Activated effector memory CD4-positive, alpha-beta T cell treated with anti-CD3 and anti-CD28 coated beads, Interleukin-2, amount 50 U/mL, for 16 hours (primary cell): ENCODE measurements at regions not wholly inside any gene's neighbourhood (a gene's known extent, or its start where the extent isn't known, plus 50 kb on each side); places are given as distances from the start of the nearest gene placed in this dataset.

Experiments
- DNase-seq: peaks from one replicate; pipeline ENCODE4 v3.0.0-alpha.2; 2020

- DNase-seq = no peak
These were observed 186.2 kb downstream of the EFNB2 start for GRCh38 chr13:106349080-106349931.

DNA sequence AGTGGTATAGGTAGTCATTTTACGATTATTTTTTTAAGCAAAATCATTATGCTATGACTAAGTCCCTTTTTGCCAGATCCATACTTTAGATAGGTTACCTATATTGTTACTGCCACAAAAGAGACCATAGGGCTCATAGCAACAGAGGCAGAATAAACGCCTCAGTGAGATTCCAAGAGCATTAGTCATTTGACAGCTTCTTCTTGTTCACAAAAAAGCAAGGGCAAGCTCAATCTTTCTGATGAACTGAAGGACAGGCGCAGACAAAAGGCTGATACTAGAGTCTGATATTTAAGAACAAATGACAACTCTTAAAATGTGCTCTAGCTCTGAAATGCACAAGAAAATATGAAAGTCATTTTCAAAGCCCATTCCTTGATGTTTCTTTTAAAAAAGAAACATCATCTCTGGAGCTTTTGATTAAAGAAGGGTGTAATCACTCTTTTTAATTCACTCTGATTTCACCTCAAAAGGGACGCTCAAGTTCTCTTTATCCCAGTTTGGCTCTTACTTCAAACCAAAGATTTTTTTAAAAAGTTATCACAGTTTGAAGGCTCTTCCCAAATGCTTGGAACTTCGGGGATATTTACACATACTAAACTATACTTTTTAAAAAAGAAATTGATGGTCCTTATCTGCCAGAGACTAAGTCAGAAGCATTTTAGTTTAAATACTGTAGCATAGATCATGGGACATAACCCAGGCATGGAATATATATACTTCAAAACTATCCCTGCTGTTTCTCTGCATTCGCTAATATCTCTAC is 187.2 kb downstream of the EFNB2 start:
- DNase-seq = no peak

- no peak for DNase-seq
These were observed 191.1 kb downstream of the EFNB2 start for GRCh38 chr13:106344342-106344741.

DNA sequence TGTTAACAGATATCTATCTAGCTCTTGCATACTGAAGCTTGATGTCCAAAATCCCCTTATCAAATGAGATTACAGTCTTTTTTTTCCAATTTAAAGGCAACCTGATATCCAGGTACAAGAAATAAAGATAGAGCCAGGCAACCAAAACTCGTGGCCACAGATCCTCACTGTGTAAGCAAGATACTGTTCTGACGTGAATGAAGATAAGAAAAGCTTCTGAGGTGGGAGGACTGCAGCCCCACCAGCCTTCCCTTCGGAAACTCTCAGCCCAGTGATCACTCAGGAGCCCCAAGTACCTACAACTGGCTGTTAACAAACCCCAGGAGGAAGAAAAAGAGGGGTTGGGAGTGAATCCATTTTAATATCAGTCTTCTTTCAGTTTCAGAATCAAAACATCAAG is 191.6 kb downstream of the EFNB2 start:
- DNase-seq = no peak

GRCh38 chr13:106340249-106340648 is 195.2 kb downstream of the EFNB2 start:
- no peak for DNase-seq

- DNase-seq = no peak
These were observed 198.2 kb downstream of the EFNB2 start for GRCh38 chr13:106337096-106337850.

DNA sequence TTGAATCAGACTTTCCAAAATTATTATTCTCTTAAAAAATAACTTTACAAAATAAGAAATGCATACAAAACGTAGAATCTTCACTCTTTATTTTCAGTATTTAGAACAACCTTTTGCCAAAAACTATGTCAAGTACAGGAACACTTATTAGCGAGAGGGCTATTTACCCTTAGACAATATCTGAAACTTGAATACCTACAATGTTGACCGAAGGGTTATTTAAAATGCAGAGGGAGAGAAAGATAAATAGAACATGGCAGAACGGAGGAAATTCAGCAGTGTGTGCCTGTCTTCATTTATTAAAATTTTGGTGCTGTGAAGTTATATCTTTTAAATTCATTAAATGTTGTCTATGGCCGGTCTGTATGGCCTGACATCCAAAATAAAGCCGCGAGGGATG is 198.8 kb downstream of the EFNB2 start:
- no peak for DNase-seq

DNA sequence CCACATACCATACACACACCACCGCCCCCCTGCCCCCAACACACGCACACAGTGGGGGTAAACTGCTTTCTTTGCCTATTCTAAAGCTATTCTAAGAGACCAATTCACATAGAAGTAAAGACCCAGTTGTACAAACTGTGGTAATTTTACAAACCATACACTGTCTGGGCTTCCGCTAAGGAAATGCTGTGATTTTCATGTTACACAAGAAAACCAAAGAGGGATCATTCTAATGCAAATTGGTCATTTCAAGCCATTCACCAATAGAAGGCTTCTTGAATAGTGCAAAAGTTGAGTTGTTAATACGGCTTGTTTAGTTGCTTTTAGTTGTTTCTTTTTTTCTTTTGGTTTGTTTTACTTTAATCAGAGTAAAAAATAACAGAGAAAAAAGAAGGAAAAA is 202.8 kb downstream of the EFNB2 start:
- DNase-seq = no peak

DNA sequence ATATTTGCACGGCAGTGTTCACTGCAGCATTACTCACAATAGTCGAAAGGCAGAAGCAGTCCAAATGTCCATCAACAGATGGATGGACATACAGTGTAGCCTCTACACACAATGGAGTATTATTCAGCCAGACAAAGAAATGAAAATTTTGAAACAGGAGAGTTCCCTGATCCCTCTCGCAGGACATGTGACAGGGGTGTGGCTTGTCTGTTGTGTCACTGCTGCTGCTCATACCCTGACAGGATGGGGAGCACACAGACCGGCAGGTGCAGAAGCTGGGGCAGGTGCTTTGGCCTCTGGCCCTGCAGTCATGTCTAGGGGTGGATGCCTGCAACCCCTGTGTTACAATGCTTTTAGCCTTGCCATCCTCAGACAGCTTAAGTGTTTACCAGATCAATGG is 204.3 kb downstream of the EFNB2 start:
- no peak for DNase-seq

- DNase-seq = no peak
These were observed 205.5 kb downstream of the EFNB2 start for GRCh38 chr13:106329941-106330340.

GRCh38 chr13:106326751-106327150 is 208.7 kb downstream of the EFNB2 start:
- no peak for DNase-seq

DNA sequence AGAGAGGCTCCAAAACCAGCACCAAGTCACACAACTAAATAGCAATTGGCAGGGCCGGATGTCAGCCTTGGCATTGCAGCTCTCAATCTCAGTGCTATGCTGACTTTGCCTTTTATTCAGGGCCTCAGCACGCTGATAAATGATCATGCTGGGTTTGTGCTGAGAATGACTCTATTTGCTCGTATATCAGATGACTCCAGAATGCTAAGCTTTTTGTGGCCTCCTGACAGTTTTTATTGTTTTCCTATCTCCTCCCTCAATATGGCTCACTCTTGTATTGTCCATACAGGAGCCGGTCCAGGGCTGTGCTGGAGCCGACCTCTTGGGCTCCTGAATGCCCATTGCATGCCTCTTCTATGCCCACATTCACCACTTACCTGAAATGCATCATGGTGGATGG is 211.0 kb downstream of the EFNB2 start:
- no peak for DNase-seq

- no peak for DNase-seq
These were observed 212.8 kb downstream of the EFNB2 start for GRCh38 chr13:106322628-106323027.

DNA sequence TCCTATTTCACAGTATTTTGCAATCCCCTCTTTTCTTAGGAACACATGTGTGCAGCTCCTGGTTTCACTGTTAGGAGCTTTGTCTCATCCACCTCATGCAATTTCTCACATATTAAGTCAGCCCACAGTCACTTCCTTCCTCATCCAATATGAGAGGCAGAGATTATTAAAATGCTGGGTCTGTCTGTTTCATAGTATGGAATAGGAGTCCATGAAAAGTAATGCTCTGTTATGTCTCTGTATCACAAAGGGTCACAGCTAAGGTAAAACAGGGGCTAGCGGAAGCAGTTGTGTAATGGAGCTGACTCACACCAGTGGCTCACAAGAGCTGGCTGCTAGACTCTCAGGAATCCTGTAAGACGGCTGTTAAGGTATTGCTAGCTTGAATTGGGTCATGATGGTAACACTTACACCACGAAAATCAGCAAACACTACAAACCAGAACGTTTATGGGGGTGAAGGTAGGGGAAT is 216.5 kb downstream of the EFNB2 start:
- no peak for DNase-seq

GRCh38 chr13:106314417-106314816 is 221.0 kb downstream of the EFNB2 start:
- no peak for DNase-seq

DNA sequence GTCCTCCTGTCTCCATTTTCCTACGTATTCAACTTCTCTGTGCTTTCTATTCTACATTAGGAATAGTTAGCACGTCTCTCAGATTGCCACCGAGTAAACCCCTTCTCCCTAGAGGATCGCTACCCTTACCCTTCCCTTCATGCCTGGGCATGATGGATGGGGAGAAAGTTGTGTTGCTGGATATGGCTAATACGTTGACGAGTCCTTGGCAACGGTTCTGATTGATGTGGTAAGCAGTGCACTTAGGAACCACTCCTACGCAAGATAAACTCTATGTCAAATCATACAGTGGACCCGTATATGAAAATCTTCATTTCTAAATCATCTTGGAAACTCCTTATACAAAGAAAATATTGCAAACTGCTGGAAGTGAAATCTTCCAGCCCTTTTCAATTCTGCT is 224.5 kb downstream of the EFNB2 start:
- DNase-seq = no peak

- DNase-seq = no peak
These were observed 225.1 kb downstream of the EFNB2 start for GRCh38 chr13:106310291-106310865.

GRCh38 chr13:106306748-106307277 is 228.6 kb downstream of the EFNB2 start:
- DNase-seq = no peak

GRCh38 chr13:106302843-106303242 is 232.6 kb downstream of the EFNB2 start:
- no peak for DNase-seq

GRCh38 chr13:106302011-106302410 is 233.5 kb downstream of the EFNB2 start:
- DNase-seq = no peak

GRCh38 chr13:106299621-106300020 is 235.8 kb downstream of the EFNB2 start:
- DNase-seq = no peak

GRCh38 chr13:106297283-106297682 is 238.2 kb downstream of the EFNB2 start:
- DNase-seq = no peak

GRCh38 chr13:106296723-106297122 is 238.7 kb downstream of the EFNB2 start:
- DNase-seq = no peak
